PFSK-1 (cell line): ENCODE measurements at regions not wholly inside any gene's neighbourhood (a gene's known extent, or its start where the extent isn't known, plus 50 kb on each side); places are given as distances from the start of the nearest gene placed in this dataset.

Experiments used
- FOXP2 ChIP-seq: optimal IDR thresholded peaks from 2 replicates; pipeline ENCODE3; 2011; ENCODE audit warnings: borderline replicate concordance, control low read depth, inconsistent platforms; ENCODE audit not compliant: insufficient read depth; ENCODE audit errors: extremely low read length, extremely low read depth
- POLR2AphosphoS5 ChIP-seq: IDR thresholded peaks from 2 replicates; pipeline ENCODE4 v1.6.1; 2012; ENCODE audit warnings: low read depth, mild to moderate bottlenecking, control low read depth, low read length, moderate library complexity
- REST ChIP-seq, 2 experiments: IDR thresholded peaks; 2 replicates each; pipeline versions ENCODE4 v1.6.1 to v1.8.0; 2011 to 2012; ENCODE audit warnings: low read depth in 2 of 2, low read length in 2 of 2, control low read depth in 1 of 2, inconsistent platforms in 1 of 2, mild to moderate bottlenecking in 1 of 2, moderate library complexity in 1 of 2; ENCODE audit not compliant: insufficient read depth in 1 of 2
- SIN3A ChIP-seq: IDR thresholded peaks from 2 replicates; pipeline ENCODE4 v1.6.1; 2012; ENCODE audit warnings: mild to moderate bottlenecking, low read length, moderate library complexity, borderline replicate concordance; ENCODE audit not compliant: insufficient read depth
- TAF1 ChIP-seq: IDR thresholded peaks from 2 replicates; pipeline ENCODE4 v1.6.1; 2012; ENCODE audit warnings: low read length, control low read depth, borderline replicate concordance; ENCODE audit not compliant: insufficient read depth

GRCh38 chr2:147342329-147342728 lies 502.5 kb upstream of the ACVR2A start:
- TF ChIP-seq POLR2AphosphoS5 (no peak), FOXP2 (no peak), SIN3A (no peak), TAF1 (no peak), REST (IDR thresholded peaks at IDR 0.05; ENCODE audit: insufficient read depth in 1 of 2, low read depth in 2 of 2, low read length in 2 of 2) (no peak)

- TF ChIP-seq FOXP2 (no peak), SIN3A (no peak), TAF1 (no peak), POLR2AphosphoS5 (no peak), REST (IDR thresholded peaks at IDR 0.05; ENCODE audit: insufficient read depth in 1 of 2, low read depth in 2 of 2, low read length in 2 of 2) (no peak)
Measured at GRCh38 chr2:147331790-147332419, 512.9 kb upstream of the ACVR2A start.

- no peak for TF ChIP-seq TAF1
- no peak for TF ChIP-seq POLR2AphosphoS5
- no peak for TF ChIP-seq REST (IDR thresholded peaks at IDR 0.05; ENCODE audit: insufficient read depth in 1 of 2, low read depth in 2 of 2, low read length in 2 of 2)
- TF ChIP-seq SIN3A = no peak
- no peak for TF ChIP-seq FOXP2
Measured at GRCh38 chr2:147330925-147331324, 513.9 kb upstream of the ACVR2A start.

GRCh38 chr2:147327613-147328012 lies 517.2 kb upstream of the ACVR2A start:
- no peak for TF ChIP-seq FOXP2
- TF ChIP-seq SIN3A = no peak
- no peak for TF ChIP-seq TAF1
- no peak for TF ChIP-seq POLR2AphosphoS5
- no peak for TF ChIP-seq REST (IDR thresholded peaks at IDR 0.05; ENCODE audit: insufficient read depth in 1 of 2, low read depth in 2 of 2, low read length in 2 of 2)
